H7 (cell line): ENCODE measurements at regions not wholly inside any gene's neighbourhood (a gene's known extent, or its start where the extent isn't known, plus 50 kb on each side); places are given as distances from the start of the nearest gene placed in this dataset.

Experiments
- DNase-seq: peaks from one replicate; pipeline ENCODE4 v3.0.0; 2012
- H3K27me3 ChIP-seq: 2 replicates; pipeline ENCODE4 v1.6.0; 2011; ENCODE audit warnings: mild to moderate bottlenecking, low read length; ENCODE audit not compliant: control insufficient read depth, insufficient read depth
- H3K36me3 ChIP-seq: replicated peaks from 2 replicates; pipeline ENCODE4 v1.5.1; 2011; ENCODE audit warnings: low read length; ENCODE audit not compliant: control insufficient read depth, insufficient read depth
- H3K4me3 ChIP-seq: 2 replicates; pipeline ENCODE4 v1.5.1; 2011; ENCODE audit warnings: low read depth, mild to moderate bottlenecking, control low read depth, low read length, moderate library complexity; ENCODE audit not compliant: insufficient read depth

DNA sequence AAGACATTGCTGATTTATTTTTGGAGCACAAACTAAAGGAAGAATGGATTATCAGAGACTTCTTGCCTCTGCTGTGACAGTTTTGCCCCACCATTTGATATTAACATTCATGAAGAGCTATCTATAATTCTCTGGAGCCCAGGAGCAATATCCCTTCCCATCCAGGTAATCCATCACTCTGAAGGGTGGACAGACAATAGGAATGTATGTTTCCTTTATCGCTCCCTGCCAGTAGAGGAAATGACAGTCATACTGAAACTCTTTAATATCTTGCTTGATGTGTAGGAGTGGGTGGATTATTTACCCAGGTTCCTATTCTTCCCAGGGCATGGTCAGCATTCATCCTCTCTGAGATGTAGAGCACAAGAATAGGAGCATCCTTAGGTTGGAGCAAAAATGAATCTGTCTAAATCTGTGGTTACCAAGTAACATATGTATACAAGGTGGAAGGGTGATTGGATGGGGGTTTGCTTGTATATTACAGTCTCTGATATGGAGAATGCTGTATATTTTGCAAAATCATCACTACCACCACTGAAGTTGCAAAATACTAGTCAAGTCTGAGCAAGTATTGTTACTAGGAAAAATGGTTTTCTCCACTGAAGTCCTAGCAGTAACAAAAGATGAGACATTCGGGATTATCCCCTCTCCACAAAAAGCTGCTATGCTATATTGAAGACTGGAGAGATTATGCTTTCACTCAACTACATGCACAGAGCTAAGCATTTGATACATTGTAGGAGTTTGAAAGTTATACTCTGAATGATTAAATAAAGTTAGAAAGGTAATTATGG, 151.6 kb downstream of the CBLL2 start:
- no peaks in the 10 kb centered on the region for H3K36me3 ChIP-seq
- H3K4me3 ChIP-seq: no peak overlapping the region
- H3K27me3 ChIP-seq: no peaks in the 10 kb centered on the region
- no peak for DNase-seq

- Histone ChIP-seq H3K4me3 (no peak overlapping the region), H3K27me3 (no peaks in the 10 kb centered on the region), H3K36me3 (no peaks in the 10 kb centered on the region)
- no peak for DNase-seq
Measured at GRCh38 chrX:22424919-22425318, 152.2 kb downstream of the CBLL2 start.

GRCh38 chrX:22429704-22430103, 157.0 kb downstream of the CBLL2 start:
- DNase-seq: no peak
- Histone ChIP-seq H3K36me3 (no peaks in the 10 kb centered on the region), H3K4me3 (no peak overlapping the region), H3K27me3 (no peaks in the 10 kb centered on the region)

- no peak for DNase-seq
- Histone ChIP-seq H3K4me3 (no peak overlapping the region), H3K36me3 (no peaks in the 10 kb centered on the region), H3K27me3 (no peaks in the 10 kb centered on the region)
Measured at GRCh38 chrX:22430701-22431100, 158.0 kb downstream of the CBLL2 start.

DNA sequence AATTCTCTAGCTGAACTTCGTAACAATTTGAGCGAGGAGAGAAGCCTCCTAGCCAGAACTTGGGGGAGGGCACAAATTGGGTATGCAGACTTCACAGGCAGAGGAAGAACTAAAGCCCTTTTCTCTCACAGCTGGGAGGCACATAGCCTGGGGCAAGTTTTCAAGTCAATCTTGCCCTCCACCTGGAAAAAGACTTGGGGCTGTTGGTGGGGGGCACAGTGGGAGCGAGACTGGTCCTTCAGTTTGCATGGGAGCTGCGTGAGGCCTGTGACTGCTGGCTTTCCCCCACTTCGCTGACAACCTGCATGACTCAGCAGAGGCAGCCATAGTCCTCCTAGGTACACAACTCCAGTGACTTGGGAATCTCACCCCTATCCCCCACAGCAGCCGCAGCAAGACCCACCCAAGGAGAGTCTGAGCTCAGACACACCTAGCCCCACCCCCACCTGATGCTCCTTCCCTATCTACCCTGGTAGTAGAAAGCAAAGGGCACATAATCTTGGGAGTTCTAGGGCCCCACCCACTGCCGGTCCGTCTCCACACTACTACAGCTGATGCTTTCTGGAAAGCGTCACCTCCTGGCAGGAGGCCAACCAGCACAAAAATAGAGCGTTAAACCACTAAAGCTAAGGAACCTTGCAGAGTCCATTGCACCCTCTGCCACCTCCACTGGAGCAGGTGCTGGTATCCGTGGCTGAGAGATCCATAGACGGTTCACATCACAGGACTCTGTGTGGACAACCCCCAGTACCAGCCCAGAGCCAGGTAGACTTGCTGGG, 160.8 kb downstream of the CBLL2 start:
- DNase-seq: no peak
- H3K4me3 ChIP-seq: no peak overlapping the region
- H3K36me3 ChIP-seq: no peaks in the 10 kb centered on the region
- H3K27me3 ChIP-seq: no peaks in the 10 kb centered on the region

DNA sequence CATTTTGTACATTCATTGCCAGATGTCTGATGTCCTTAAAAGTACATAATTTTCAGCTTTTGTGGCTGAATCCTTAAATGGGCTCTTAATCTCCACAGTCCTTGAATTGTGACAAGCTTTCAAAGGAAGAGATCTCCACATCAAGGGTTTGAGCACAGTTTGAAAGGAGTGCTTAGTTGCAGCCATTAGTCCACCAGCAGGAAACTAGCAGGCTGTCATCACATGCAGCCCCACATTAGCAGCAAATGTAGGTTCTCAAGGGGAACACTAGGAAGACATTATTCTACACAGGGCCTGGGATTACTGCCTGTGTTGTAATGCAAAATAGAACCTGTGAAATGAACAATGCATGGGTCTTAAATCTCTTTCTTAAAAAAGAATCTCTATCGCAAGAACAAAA, 173.2 kb downstream of the CBLL2 start:
- Histone ChIP-seq H3K36me3 (no peaks in the 10 kb centered on the region), H3K4me3 (no peak overlapping the region), H3K27me3 (no peaks in the 10 kb centered on the region)
- DNase-seq: no peak

- H3K36me3 ChIP-seq: no peaks in the 10 kb centered on the region
- no peak overlapping the region for H3K4me3 ChIP-seq
- H3K27me3 ChIP-seq: no peaks in the 10 kb centered on the region
- no peak for DNase-seq
Measured at GRCh38 chrX:22462959-22463358, 190.2 kb downstream of the CBLL2 start.

- Histone ChIP-seq H3K36me3 (no peaks in the 10 kb centered on the region), H3K4me3 (no peak overlapping the region), H3K27me3 (no peaks in the 10 kb centered on the region)
- no peak for DNase-seq
Measured at GRCh38 chrX:22467571-22467970, 194.9 kb downstream of the CBLL2 start.

DNA sequence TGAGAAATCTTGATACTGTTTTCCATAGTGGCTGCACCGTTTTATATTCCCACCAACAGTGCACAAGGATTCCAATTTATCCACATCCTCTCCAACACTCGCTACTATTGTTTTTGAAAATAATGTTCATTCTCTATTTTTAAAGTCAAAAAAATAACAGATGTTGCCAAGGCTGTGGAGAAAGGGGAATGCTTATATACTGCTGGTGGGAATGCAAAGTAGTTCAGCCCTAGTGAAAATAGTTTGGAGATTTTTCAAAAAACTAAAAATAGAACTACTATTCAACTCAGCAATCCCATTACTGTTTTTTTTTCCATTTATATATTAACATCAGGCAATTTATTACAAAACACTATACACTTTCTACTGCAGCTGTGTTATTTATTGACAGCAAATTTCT, 208.7 kb downstream of the CBLL2 start:
- H3K4me3 ChIP-seq: no peak overlapping the region
- no peaks in the 10 kb centered on the region for H3K27me3 ChIP-seq
- H3K36me3 ChIP-seq: no peaks in the 10 kb centered on the region
- no peak for DNase-seq

DNA sequence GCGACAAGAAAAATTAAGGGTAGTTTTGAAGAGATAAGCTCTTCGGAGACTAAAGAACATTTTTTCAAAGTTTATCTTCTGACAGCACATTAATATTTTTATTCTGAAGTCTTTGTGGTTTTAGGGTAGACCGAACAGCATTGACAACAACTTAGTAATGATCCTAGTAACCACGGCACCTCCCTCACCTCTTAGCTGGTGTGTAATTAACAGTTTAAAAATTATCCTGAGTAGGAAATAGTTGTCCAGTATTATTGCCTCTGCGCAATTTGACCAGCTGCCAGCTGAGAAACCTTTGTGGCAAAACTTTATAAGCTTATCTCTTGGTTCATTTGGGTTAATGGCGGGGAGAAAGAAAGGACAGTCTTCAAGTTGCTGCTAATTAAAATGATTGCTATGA, 213.6 kb downstream of the CBLL2 start:
- Histone ChIP-seq H3K36me3 (no peaks in the 10 kb centered on the region), H3K27me3 (no peaks in the 10 kb centered on the region), H3K4me3 (no peak overlapping the region)
- DNase-seq: no peak

DNA sequence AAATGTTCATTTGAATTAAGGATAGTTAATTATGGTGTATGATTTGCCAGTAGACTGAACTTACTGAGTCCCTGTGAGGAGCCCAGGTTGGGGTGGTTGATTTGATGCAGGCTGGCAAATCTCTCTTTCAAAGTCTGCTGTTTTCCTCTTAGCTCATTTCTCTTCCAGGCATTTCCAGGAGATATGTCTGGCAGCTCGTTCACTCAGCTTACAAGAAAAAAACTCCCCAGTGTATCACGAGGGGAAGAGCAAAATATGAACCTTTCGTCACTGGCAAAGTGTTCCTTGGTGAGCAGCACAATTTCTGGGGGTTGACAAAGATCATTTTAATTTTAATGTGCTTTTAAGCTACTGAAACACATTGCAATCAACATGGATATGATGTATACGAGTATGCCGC, 244.2 kb downstream of the CBLL2 start:
- Histone ChIP-seq H3K27me3 (no peaks in the 10 kb centered on the region), H3K4me3 (no peak overlapping the region), H3K36me3 (no peaks in the 10 kb centered on the region)
- DNase-seq: no peak

DNA sequence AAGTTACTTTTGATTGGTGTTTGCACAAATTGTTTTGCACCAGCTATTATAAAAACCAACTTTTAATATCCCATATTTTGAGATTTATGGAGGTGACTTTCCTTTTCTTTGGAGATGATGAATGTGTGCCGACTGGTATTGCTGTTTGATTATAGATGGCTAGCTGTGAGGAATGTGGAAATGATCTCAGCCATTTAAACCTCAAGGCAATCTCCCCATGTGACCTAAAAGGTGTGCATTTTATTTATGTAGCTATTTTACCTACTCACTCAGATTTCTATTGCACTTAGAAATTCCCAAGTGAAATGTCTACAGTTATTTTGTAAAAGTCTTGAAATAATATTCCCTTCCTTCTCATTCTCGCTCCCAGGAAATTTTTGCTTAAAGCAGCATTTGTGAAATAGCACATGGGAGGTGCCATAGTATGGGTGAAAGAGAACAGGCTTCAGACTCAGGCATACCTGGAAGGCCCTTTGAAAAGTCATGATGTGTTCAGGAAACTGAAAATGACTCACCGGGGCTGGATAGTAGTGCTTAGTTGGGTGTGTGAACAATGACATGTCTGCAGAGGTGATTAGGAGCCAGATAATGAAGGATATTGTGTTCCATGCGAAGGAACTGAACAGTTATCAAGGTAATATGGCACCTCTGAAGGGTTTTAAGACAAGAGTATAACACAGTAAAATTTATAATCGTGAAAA, 247.6 kb downstream of the CBLL2 start:
- Histone ChIP-seq H3K36me3 (no peaks in the 10 kb centered on the region), H3K27me3 (no peaks in the 10 kb centered on the region), H3K4me3 (no peak overlapping the region)
- no peak for DNase-seq

- H3K36me3 ChIP-seq: no peaks in the 10 kb centered on the region
- no peaks in the 10 kb centered on the region for H3K27me3 ChIP-seq
- DNase-seq: no peak
Measured at GRCh38 chrX:22526339-22526738, 253.6 kb downstream of the CBLL2 start.

GRCh38 chrX:22527302-22527701, 254.6 kb downstream of the CBLL2 start:
- Histone ChIP-seq H3K27me3 (no peaks in the 10 kb centered on the region), H3K36me3 (no peaks in the 10 kb centered on the region), H3K4me3 (no peak overlapping the region)
- no peak for DNase-seq

More at GRCh38 chrX:22526339-22526738, 253.6 kb downstream of the CBLL2 start:
- H3K4me3 ChIP-seq: no peak overlapping the region

GRCh38 chrX:22533898-22534297, 261.2 kb downstream of the CBLL2 start:
- H3K27me3 ChIP-seq: no peaks in the 10 kb centered on the region
- H3K4me3 ChIP-seq: no peak overlapping the region
- DNase-seq: peak; percentile 2
- no peaks in the 10 kb centered on the region for H3K36me3 ChIP-seq
